WTC11 (cell line): ENCODE measurements at regions not wholly inside any gene's neighbourhood (a gene's known extent, or its start where the extent isn't known, plus 50 kb on each side); places are given as distances from the start of the nearest gene placed in this dataset.

ENCODE experiments used
- ATAC-seq: fragments of 200-7000 bp; cut with Tn5 transposase; 2 replicates; pipeline ENCODE4 v1.10.0; 2021; ENCODE audit warnings: mild to moderate bottlenecking, moderate library complexity
- CTCF ChIA-PET: fragments of 300-600 bp; sonication (Branson Sonifier 250); formaldehyde crosslinking; loops from one replicate; lab custom pipeline; 2021; ENCODE audit warnings: antibody characterized with exemption; lab: Charles Lee
- POLR2A ChIA-PET: fragments of 350-600 bp; sonication (Branson Sonifier 250); formaldehyde crosslinking; loops from one replicate; lab custom pipeline; 2021; ENCODE audit warnings: antibody characterized with exemption; lab: Charles Lee
- DNase-seq: peaks from one replicate; pipeline ENCODE4 v3.0.0; 2021; ENCODE audit warnings: low spot score
- H3K27ac Mint-ChIP-seq: 2 replicates; pipeline ENCODE4 v1.8.0; 2021; ENCODE audit warnings: mixed read lengths
- H3K27me3 Mint-ChIP-seq: 2 replicates; pipeline ENCODE4 v1.8.0; 2021; ENCODE audit warnings: low read depth, mild to moderate bottlenecking, moderate library complexity, mixed read lengths
- H3K36me3 Mint-ChIP-seq: 2 replicates; pipeline ENCODE4 v1.8.0; 2021; ENCODE audit warnings: mixed read lengths
- H3K4me1 Mint-ChIP-seq: 2 replicates; pipeline ENCODE4 v1.8.0; 2022; ENCODE audit warnings: mixed read lengths
- H3K4me3 Mint-ChIP-seq: 2 replicates; pipeline ENCODE4 v1.8.0; 2021; ENCODE audit warnings: mild to moderate bottlenecking, moderate library complexity, mixed read lengths
- H3K9me3 Mint-ChIP-seq: 2 replicates; pipeline ENCODE4 v1.8.0; 2021; ENCODE audit warnings: mixed read lengths
- AFF4 ChIP-seq: sonication (generic); formaldehyde crosslinking; IDR thresholded peaks from 2 replicates; pipeline ENCODE4 v1.8.1; 2023; ENCODE audit warnings: mild to moderate bottlenecking, missing genetic modification reagents, borderline replicate concordance
- E2F1 ChIP-seq: sonication (generic); formaldehyde crosslinking; IDR thresholded peaks from 2 replicates; pipeline ENCODE4 v1.8.0; 2022; ENCODE audit warnings: mild to moderate bottlenecking, missing genetic modification reagents
- GRHL2 ChIP-seq: fragments of 250-450 bp; sonication (Bioruptor Pico); IDR thresholded peaks from 2 replicates; pipeline ENCODE4 v1.8.0; 2022; ENCODE audit warnings: mild to moderate bottlenecking, moderate library complexity; ENCODE audit not compliant: insufficient replicate concordance, severe bottlenecking
- NFATC4 ChIP-seq: fragments of 250-450 bp; sonication (Bioruptor Pico); IDR thresholded peaks from 2 replicates; pipeline ENCODE4 v1.9.0; 2021; ENCODE audit warnings: mild to moderate bottlenecking
- ZNF671 ChIP-seq: fragments of 250-450 bp; sonication (Bioruptor Pico); IDR thresholded peaks from 2 replicates; pipeline ENCODE4 v1.8.0; 2021; ENCODE audit warnings: mild to moderate bottlenecking
- TF ChIP-seq, protein P1 (sequence below): sonication (generic); formaldehyde crosslinking; IDR thresholded peaks from 2 replicates; pipeline ENCODE4 v1.8.1; 2023; ENCODE audit warnings: mild to moderate bottlenecking, missing genetic modification reagents, moderate library complexity
- TF ChIP-seq, protein P2 (sequence below): fragments of 250-450 bp; sonication (Bioruptor Pico); IDR thresholded peaks from 2 replicates; pipeline ENCODE4 v1.9.0; 2021; ENCODE audit warnings: mild to moderate bottlenecking, borderline replicate concordance
- TF ChIP-seq, protein P3 (sequence below): fragments of 200-600 bp; IDR thresholded peaks from 2 replicates; pipeline ENCODE4 v1.8.0; 2022; ENCODE audit warnings: antibody characterized with exemption
- TF ChIP-seq, protein P4 (sequence below): sonication (generic); formaldehyde crosslinking; IDR thresholded peaks from 2 replicates; pipeline ENCODE4 v1.8.1; 2022; ENCODE audit warnings: missing genetic modification reagents, borderline replicate concordance

- TF ChIP-seq ZNF671 (CRISPR knock-in tag) (no peak), AFF4 (CRISPR knock-in tag) (no peak), GRHL2 (CRISPR knock-in tag) (no peak), E2F1 (no peak), NFATC4 (CRISPR knock-in tag) (no peak)
- TF ChIP-seq, protein P1, sequence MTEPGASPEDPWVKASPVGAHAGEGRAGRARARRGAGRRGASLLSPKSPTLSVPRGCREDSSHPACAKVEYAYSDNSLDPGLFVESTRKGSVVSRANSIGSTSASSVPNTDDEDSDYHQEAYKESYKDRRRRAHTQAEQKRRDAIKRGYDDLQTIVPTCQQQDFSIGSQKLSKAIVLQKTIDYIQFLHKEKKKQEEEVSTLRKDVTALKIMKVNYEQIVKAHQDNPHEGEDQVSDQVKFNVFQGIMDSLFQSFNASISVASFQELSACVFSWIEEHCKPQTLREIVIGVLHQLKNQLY (CRISPR knock-in tag): no peak
- TF ChIP-seq, protein P2, sequence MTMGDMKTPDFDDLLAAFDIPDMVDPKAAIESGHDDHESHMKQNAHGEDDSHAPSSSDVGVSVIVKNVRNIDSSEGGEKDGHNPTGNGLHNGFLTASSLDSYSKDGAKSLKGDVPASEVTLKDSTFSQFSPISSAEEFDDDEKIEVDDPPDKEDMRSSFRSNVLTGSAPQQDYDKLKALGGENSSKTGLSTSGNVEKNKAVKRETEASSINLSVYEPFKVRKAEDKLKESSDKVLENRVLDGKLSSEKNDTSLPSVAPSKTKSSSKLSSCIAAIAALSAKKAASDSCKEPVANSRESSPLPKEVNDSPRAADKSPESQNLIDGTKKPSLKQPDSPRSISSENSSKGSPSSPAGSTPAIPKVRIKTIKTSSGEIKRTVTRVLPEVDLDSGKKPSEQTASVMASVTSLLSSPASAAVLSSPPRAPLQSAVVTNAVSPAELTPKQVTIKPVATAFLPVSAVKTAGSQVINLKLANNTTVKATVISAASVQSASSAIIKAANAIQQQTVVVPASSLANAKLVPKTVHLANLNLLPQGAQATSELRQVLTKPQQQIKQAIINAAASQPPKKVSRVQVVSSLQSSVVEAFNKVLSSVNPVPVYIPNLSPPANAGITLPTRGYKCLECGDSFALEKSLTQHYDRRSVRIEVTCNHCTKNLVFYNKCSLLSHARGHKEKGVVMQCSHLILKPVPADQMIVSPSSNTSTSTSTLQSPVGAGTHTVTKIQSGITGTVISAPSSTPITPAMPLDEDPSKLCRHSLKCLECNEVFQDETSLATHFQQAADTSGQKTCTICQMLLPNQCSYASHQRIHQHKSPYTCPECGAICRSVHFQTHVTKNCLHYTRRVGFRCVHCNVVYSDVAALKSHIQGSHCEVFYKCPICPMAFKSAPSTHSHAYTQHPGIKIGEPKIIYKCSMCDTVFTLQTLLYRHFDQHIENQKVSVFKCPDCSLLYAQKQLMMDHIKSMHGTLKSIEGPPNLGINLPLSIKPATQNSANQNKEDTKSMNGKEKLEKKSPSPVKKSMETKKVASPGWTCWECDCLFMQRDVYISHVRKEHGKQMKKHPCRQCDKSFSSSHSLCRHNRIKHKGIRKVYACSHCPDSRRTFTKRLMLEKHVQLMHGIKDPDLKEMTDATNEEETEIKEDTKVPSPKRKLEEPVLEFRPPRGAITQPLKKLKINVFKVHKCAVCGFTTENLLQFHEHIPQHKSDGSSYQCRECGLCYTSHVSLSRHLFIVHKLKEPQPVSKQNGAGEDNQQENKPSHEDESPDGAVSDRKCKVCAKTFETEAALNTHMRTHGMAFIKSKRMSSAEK (CRISPR knock-in tag): no peak
- TF ChIP-seq, protein P3, sequence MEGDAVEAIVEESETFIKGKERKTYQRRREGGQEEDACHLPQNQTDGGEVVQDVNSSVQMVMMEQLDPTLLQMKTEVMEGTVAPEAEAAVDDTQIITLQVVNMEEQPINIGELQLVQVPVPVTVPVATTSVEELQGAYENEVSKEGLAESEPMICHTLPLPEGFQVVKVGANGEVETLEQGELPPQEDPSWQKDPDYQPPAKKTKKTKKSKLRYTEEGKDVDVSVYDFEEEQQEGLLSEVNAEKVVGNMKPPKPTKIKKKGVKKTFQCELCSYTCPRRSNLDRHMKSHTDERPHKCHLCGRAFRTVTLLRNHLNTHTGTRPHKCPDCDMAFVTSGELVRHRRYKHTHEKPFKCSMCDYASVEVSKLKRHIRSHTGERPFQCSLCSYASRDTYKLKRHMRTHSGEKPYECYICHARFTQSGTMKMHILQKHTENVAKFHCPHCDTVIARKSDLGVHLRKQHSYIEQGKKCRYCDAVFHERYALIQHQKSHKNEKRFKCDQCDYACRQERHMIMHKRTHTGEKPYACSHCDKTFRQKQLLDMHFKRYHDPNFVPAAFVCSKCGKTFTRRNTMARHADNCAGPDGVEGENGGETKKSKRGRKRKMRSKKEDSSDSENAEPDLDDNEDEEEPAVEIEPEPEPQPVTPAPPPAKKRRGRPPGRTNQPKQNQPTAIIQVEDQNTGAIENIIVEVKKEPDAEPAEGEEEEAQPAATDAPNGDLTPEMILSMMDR: no peak
These were observed 115.2 kb upstream of the CXCL14 start (continued) for GRCh38 chr5:135694012-135694411.

DNA sequence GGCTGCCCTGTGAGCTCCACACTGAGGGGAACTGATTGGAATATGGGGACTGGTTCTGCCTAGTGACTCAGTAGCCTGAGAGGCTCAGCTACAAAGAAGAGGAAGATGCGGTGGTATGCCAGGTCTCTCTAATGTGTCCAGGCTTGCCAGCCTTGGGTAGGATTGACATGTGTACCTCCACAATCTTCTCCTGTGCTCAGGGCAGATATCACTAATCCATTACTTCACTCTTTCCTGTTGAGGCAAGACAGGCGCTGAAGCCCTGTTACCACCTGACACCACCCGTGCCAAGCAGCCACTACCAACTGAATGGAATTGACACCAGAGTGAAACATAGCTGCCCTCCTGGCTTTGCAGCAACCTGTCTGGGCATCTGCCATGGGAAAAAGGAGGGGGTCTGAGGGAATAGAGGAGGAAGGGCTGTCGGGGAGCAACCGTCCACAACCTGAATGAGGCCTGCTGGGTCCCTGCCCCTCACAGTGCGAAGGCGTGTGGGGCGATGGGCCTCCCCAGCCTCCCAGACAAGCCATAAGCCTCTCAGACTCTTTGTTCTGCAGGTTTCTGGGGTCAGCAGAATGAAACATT, 114.7 kb upstream of the CXCL14 start:
- peaks cover 5% of the 10 kb centered on the region; the same call in 1 of the 2 replicates for H3K27me3 Mint-ChIP-seq
- H3K9me3 Mint-ChIP-seq: no peaks in the 10 kb centered on the region
- ChIA-PET POLR2A (no interaction called here), CTCF (interaction anchor here (1.3 kb wide), 1 partner anchor 35 kb away, joined by 4 read pairs; no protein-coding TSS in a partner anchor)
- H3K4me3 Mint-ChIP-seq: no peak overlapping the region
- peaks cover 5% of the 10 kb centered on the region; the same call in 1 of the 2 replicates for H3K4me1 Mint-ChIP-seq
- TF ChIP-seq, protein P4, sequence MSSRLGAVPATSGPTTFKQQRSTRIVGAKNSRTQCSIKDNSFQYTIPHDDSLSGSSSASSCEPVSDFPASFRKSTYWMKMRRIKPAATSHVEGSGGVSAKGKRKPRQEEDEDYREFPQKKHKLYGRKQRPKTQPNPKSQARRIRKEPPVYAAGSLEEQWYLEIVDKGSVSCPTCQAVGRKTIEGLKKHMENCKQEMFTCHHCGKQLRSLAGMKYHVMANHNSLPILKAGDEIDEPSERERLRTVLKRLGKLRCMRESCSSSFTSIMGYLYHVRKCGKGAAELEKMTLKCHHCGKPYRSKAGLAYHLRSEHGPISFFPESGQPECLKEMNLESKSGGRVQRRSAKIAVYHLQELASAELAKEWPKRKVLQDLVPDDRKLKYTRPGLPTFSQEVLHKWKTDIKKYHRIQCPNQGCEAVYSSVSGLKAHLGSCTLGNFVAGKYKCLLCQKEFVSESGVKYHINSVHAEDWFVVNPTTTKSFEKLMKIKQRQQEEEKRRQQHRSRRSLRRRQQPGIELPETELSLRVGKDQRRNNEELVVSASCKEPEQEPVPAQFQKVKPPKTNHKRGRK (CRISPR knock-in tag): no peak
- DNase-seq (no peak), ATAC-seq (no peak)
- H3K27ac Mint-ChIP-seq: no peak overlapping the region
- no peaks in the 10 kb centered on the region for H3K36me3 Mint-ChIP-seq
